ENCODE measurements at regions not wholly inside any gene's neighbourhood (a gene's known extent, or its start where the extent isn't known, plus 50 kb on each side); places are given as distances from the start of the nearest gene placed in this dataset.
"Not testable (repeated sequence)": the region's sequence is repeated elsewhere in the genome, so short reads cannot be mapped to it uniquely, and the experiment has no call there.

DNA sequence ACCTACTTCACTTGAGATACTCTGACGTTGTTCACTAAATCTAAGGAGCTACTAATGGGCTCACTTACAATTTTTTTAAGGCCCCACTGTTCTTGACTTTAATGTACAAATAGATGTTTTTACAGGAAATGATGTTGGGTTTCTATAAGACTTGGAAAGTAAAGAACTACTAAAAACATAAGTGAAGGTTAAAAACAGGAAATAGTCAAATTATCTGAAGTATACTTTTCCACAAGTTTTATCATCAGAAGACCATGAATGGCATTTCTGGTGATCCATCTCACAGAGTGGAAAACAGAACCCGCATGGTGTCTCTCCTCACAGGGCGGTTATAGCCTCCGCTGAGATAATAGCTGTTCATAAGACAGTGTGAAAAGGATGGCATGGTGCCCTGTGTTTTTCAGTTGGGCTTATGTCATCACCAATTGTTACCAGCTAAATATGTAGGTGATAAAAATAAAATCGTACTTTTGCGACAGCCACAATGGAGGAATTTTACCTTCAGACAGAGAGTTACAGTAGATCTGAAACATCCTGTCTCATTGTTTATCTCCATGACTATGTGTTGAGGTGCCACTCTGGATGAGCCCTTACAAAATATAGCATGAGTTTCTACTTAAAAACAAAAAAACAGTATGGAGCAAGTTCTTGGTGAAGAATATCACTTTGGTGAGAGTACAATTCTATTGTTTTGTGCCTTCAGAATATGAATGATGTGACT, 462.4 kb downstream of the RAP2B start:
- in situ Hi-C loops (cut with HindIII; ENCODE audit: low sequenced_read_pairs) = no loop called here
- no peak for DNase-seq (ENCODE audit: low spot score)

DNA sequence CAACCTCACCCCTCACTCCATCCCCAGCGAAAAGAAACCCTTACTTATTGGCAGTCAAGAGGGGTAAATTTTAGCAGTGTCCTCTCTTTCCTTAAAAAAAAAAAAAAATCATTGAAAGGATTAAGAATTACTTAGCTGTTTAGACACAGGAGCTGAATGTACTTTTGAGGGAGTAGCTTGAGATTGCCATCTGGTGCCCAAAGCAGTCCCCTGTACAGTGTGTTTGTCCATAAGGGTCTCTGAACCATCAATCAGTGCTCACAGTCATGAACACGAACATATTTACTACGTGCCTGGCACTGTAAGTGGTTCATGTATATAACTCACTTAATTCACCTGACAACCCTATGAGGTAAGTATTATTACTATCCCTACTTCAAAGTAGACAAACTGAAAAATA, 463.5 kb downstream of the RAP2B start:
- DNase-seq (ENCODE audit: low spot score) = no peak
- in situ Hi-C loops (cut with HindIII; ENCODE audit: low sequenced_read_pairs) = no loop called here

DNA sequence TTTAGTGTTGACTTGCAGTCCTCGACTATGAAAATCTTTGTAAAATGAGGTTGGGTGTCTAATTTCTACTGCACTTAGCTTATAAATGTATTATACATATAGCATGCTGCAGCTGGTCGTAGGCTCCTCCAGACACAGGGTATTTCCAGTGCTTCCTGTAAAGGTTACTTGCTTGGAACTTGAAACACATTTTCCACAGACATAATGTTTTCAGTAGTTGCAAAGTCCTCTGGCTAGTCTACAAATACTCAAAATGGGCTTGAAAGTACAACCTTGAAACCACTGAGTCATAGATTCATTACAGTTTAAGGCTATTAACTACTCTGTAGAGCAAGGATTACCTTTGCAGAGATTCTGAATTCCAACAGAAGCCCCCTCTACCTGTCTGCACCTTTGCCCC, 464.1 kb downstream of the RAP2B start:
- in situ Hi-C loops (cut with HindIII; ENCODE audit: low sequenced_read_pairs) = no loop called here

DNA sequence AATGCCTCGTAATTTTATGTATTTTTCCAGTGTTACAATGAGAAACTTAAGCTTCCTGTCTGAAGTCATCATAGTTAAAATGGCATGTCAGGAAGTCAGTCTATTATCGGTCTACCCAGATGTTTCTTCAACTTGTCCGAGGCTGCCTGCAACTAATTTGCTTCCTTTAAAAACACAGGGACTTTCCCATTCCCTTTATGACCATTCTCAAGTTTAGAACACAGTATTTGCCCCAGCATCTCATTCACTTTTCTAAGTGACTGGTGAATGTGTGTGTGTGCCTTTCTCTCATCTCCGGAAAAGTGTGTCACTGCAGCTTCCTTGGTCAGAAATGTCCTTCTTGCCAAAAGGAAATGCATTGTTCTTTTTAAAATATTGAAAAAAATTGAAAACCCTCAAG, 466.6 kb downstream of the RAP2B start:
- in situ Hi-C loops (cut with HindIII; ENCODE audit: low sequenced_read_pairs) = no loop called here
- no peak for DNase-seq (ENCODE audit: low spot score)

More for the DNA sequence above, 464.1 kb downstream of the RAP2B start:
- no peak for DNase-seq (ENCODE audit: low spot score)

DNA sequence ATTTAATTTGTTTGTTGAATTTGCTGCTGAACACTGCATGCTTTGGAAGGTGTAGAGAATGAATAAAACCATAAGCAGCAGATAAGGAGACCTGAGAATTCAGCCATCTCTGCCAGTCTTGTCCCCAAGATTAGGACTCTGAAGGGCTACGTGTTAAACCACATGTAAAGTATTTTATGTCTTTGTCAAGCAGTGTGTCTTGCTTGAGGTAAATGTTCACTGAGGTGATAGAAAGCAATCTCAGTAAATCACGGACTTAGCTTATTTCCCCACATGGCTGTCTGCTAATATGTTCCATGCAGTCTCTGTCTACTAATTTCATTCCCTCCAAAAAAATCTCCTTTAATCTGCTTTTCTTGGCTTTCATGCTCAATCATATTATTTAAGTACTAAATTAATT, 467.1 kb downstream of the RAP2B start:
- in situ Hi-C loops (cut with HindIII; ENCODE audit: low sequenced_read_pairs) = no loop called here
- no peak for DNase-seq (ENCODE audit: low spot score)

DNA sequence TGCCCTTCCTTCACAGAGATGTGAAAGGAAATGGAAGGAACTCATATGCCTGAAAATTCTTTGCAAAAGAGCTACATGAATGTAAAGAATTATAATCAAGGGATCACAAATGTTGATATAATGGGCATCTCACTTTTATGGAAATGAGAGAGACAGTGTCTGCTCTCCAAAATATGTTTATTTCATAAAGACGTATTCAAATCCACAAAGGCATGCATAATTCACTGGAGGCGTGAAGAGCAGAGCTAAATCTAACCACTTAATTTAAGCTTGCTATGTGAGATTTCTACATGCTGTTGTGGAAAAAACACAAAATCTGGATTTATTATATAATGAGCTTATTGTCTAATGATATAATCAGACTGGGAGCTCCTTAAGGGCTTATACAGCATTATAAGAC, 469.1 kb downstream of the RAP2B start:
- DNase-seq (ENCODE audit: low spot score) = no peak
- in situ Hi-C loops (cut with HindIII; ENCODE audit: low sequenced_read_pairs) = no loop called here

DNA sequence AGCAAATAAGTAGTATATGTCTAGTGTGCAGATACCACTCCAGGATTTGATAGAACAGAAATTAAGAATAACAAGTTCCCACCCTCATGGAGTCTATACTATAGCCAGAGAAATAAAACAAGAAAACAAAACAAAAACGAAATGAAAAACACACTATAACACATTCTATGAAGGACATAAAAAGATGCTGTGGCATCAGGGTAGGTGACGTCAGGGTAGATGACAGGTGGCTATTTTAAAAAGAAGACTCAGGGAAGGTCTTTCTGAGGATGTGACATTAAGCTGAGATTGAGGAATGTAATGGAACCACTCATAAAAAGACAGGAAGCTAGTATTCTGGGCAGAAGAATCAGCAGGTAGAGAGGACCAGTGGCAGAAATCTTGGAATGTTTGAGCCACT, 469.6 kb downstream of the RAP2B start:
- DNase-seq (ENCODE audit: low spot score) = no peak

DNA sequence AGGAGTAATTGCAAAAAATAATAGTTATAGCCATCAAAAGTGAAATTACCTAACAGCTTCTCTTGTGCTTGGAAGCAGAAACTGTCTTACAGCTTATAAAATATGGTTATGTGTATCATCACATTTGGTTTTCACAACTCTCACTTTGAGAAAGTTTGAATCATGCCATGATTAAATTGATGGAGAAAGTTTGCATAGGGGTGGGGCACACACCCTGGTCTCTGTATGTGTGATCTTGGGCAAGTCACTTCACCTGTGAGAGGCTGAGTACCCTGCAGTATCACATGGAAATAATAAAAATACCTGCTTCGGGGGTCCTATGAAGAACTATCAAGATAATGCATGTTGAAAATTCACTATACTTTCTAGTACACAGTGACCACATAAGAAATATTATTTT, 471.4 kb downstream of the RAP2B start:
- in situ Hi-C loops (cut with HindIII; ENCODE audit: low sequenced_read_pairs) = no loop called here
- DNase-seq (ENCODE audit: low spot score) = no peak

More for the DNA sequence above, 469.6 kb downstream of the RAP2B start:
- in situ Hi-C loops (cut with HindIII; ENCODE audit: low sequenced_read_pairs) = no loop called here

DNA sequence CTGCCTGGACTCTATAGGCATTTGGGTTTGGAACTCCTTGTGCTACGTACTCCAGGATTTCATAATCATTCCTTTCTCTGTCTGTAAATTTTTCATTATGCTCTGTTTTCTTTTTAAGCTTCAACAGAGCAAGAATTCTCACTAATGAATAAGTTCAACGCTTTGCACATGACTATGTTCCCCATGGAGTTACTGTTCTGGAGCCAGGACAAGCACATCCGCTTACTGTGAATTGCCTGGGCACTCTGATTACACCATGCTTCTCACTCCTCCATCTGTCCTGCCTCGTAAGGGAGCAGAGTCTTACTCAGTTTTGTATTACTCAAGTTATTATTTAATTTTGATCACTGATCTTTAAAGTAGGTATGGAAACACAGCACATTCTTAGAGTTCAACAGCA, 472.7 kb downstream of the RAP2B start:
- in situ Hi-C loops (cut with HindIII; ENCODE audit: low sequenced_read_pairs) = no loop called here
- no peak for DNase-seq (ENCODE audit: low spot score)

DNA sequence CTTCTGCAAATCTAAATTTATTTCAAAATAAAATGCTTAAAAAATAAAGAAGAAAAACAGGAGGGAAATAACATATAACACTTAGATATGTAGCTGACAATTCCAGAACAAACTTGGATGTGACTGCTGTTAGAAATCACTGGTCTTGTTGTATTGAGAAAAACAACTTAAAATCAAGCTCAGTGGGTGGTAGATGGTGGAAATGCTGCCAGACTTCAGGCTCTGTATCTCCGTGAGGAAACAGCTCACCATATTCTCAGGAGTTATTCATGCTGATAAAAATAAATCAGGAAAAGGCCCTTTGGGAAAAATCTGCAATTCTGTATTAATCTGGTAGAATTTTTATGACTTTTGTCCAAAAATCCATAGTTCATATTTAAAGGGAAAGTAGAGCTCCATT, 477.6 kb downstream of the RAP2B start:
- DNase-seq (ENCODE audit: low spot score) = no peak

DNA sequence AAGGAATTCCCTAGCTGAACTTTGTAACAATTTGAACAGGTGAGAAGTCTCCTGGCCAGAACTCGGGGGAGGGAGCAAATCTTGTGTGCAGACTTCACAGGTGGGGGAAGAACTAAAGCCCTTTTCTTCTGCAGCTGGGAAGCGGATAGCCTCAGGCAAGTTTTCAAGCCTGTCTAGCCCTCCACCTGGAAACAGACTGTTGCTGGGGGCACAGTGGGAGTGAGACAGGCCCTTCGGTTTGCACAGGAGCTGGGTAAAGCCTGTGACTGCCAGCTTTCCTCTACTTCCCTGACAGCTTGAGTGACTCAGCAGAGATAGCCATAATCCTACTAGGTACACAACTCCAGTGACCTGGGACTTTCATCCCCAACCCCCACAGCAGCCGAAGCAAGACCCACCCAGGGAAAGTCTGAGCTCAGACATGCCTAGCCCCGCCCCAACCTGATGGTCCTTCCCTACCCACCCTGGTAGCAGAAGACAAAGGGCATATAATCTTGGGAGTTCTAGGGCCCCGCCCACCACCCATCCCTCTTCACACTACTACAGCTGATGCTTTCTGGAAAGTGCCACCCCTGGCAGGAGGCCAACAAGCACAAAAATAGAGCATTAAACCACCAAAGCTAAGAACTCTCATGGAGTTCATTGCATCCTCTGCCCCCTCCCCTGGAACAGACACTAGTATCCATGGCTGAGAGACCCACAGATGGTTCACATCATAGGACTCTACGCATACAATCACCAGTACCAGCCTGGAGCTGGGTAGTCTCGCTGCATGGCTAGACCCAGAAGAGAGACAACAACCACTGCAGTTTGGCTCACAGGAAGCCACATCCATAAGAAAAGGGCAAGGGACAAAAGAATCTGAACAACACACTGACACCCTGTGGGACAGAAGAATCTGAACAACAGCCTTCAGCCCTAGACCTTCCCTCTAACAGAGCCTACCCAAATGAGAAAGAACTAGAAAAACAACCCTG, 479.0 kb downstream of the RAP2B start:
- no peak for DNase-seq (ENCODE audit: low spot score)
- in situ Hi-C loops (cut with HindIII; ENCODE audit: low sequenced_read_pairs) = no loop called here

More for the DNA sequence above, 477.6 kb downstream of the RAP2B start:
- in situ Hi-C loops (cut with HindIII; ENCODE audit: low sequenced_read_pairs) = no loop called here

DNA sequence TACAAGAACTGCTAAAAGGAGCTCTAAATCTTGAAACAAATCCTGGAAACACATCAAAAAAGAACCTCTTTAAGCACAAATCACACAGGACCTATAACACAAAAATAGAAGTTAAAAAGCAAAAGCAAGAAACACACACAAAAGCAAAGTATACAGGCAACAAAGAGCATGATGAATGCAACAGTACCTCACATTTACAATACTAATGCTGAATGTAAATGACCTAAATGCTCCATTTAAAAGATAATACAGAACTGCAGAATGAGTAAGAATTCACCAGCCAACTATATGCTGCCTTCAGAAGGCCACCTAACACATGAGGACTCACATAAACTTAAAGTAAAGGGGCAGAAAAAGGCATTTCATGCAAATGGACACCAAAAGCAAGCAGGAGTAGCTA, 478.6 kb upstream of the ARHGEF26 start:
- in situ Hi-C loops (cut with HindIII; ENCODE audit: low sequenced_read_pairs); DNase-seq (ENCODE audit: low spot score): not testable (repeated sequence)

DNA sequence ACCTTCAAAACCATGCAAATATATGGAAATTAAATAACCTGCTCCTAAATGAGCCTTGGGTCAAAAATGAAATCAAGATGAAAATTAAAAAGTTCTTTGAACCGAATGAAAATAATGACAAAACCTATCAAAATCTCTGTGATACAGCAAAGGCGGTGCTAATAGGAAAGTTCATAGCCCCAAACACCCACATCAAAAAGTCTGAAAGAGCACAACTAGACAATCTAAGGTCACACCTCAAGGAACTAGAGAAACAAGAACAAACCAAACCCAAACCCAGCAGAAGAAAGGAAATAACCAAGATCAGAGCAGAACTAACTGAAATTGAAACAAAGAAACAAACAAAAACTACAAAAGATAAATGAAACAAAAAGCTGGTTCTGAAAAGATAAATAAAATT, 477.7 kb upstream of the ARHGEF26 start:
- in situ Hi-C loops (cut with HindIII; ENCODE audit: low sequenced_read_pairs); DNase-seq (ENCODE audit: low spot score): not testable (repeated sequence)

DNA sequence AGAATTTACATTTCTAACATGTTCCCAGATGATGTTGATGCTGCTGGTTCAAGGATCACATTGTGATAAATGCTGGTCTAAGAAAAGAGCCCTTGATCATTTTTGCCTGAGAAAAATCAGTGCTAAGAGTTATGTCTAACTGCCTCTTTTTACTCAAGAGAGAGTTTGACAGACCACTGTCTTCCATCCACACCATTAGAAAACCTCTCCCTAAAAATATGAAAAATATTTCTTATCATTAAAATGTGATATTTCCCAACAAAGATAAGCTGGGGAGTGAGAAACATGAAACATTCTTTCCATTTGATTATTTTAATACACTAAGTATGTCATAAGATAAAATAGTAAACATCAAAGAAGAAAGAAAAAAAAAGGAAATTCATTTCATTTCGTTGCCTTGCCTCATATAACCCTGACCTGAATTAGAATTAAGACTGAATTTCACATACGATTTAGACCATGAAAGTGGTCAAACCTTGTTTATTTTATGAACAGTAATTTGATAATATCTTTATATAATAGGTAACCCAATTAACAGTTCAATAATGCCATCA, 471.8 kb upstream of the ARHGEF26 start:
- in situ Hi-C loops (cut with HindIII; ENCODE audit: low sequenced_read_pairs) = no loop called here
- no peak for DNase-seq (ENCODE audit: low spot score)

DNA sequence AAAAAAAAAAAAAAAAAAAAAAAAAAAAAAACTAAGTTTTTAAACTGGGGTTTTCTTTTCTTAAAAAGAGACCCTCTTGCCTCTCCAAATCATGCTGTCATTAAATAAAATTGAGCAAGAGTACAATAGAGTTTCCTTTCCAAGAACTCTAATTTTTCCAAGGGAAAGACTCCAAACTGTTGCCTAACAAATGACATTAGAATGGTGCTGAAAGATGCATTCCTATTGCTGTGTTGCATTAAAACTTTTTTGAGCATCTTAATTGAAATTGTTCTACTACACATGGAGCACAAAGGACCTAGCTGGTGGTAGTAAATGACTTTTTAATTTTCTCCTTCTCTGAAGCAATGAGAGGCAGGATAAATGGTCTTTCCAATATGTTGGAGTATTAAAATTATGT, 469.1 kb upstream of the ARHGEF26 start:
- in situ Hi-C loops (cut with HindIII; ENCODE audit: low sequenced_read_pairs) = no loop called here
- DNase-seq (ENCODE audit: low spot score) = no peak

DNA sequence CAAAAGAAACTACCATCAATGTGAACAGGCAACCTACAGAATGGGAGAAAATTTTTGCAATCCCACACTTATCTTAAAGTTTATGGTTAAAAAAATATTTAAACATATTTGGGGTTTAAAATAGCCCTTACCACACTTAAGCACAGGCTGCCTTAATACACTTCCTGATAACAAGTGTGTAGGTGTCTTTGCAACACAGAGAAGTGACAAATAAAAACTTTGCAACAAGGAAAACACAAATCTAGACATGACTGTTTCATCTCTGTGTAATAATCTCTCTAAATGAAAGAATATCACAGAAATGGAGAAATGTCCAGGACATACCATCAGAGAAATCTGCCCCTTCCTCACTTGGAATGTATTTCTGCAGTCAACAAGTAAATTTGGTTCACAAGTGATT, 464.1 kb upstream of the ARHGEF26 start:
- in situ Hi-C loops (cut with HindIII; ENCODE audit: low sequenced_read_pairs) = no loop called here
- DNase-seq (ENCODE audit: low spot score) = no peak

DNA sequence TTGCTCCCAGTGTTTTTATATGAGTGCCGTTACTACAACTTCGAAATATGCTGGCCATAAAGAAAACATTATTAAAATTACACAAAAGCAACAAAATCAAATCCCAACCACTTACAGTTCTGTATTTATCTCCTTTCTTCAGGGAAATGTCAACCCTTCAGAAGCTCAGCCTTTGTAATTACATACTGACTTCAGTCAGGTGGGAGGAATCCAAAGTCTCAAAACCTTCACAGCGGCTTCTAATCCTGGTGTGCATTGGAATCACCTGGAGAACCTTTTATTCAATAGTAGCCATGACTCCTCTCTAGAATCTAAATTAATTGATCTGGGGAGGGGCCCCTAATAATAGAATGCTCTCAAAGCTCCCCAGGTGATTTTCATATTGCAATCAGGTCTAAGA, 463.7 kb upstream of the ARHGEF26 start:
- in situ Hi-C loops (cut with HindIII; ENCODE audit: low sequenced_read_pairs) = no loop called here
- no peak for DNase-seq (ENCODE audit: low spot score)

DNA sequence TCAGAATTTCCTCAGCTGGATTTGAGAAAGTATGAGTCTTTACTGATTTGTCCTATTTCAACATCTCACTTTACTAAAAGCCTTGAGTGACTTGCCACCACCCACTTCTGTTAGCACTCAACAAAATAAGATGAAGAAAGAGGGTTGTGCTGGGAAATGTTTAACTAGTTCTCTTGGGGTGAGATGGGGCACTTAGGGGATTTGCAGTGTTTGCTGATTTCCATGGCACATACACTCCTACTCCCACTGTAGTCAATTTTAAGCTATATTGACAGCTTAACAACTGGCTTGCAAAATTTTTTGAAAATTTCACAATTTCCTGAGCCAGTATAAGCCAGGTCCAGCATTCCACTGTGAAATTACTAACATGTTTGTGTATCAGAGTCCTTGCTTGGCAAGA, 463.1 kb upstream of the ARHGEF26 start:
- no peak for DNase-seq (ENCODE audit: low spot score)
- in situ Hi-C loops (cut with HindIII; ENCODE audit: low sequenced_read_pairs) = no loop called here

DNA sequence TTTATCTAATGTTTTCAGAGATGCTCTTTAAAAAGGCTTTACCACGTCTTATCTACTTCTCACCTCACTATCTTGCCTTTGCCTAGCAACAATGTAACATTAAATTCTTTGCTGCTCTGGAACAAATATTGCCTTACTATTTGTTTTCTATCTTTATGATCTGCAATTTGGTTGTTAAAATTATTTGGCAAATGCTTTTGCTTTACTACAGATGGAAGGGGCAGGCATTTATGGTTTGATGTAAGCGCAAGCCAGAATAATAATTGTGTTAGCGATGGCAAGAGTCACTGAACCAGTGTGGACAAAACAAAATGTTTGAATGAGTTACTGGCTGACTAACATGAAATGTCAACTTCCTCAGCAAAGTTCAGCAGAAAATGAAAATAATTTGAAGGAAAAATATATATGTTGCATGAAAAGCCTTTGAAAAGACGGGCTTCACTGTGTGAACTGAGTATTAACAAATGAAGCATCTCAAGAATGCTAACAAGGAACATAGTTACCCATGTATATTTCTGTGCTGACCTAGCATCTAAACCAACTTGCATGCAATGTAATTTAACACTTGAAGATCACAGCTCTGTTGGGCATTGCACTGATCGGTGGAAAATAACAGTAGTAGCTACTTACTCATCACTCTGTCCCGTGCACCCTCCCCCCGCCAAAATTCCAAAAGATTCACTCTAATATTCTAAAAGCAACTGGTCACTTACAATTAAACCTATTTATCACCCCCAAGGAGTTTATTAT, 454.0 kb upstream of the ARHGEF26 start:
- DNase-seq (ENCODE audit: low spot score) = no peak
- in situ Hi-C loops (cut with HindIII; ENCODE audit: low sequenced_read_pairs) = no loop called here

Data from G401 (cell line).